HL-60 (cell line): ENCODE measurements at regions not wholly inside any gene's neighbourhood (a gene's known extent, or its start where the extent isn't known, plus 50 kb on each side); places are given as distances from the start of the nearest gene placed in this dataset.

Experiments
- DNase-seq, 2 experiments: peaks; one replicate each; pipeline ENCODE4 v3.0.0-alpha.2; 2010 to 2020; ENCODE audit warnings: low read depth in 1 of 2, low spot score in 1 of 2
- H3K27ac ChIP-seq: fragments of 250-450 bp; sonication (Bioruptor Pico); replicated peaks from 2 replicates; pipeline ENCODE4 v1.5.1; 2020; ENCODE audit warnings: mild to moderate bottlenecking, moderate library complexity
- H3K27me3 ChIP-seq: fragments of 250-450 bp; sonication (Bioruptor Pico); 2 replicates; pipeline ENCODE4 v1.5.1; 2021; ENCODE audit warnings: mild to moderate bottlenecking, moderate library complexity; ENCODE audit not compliant: insufficient read depth, poor library complexity, severe bottlenecking
- H3K4me3 ChIP-seq: replicated peaks from 2 replicates; pipeline ENCODE4 v1.5.1; 2011; ENCODE audit warnings: mild to moderate bottlenecking, control low read depth, low read length; ENCODE audit not compliant: insufficient read depth
- CTCF ChIP-seq: IDR thresholded peaks from one replicate; pipeline ENCODE4 v1.5.1; 2011; ENCODE audit warnings: low read length, control low read depth, inconsistent platforms; ENCODE audit not compliant: insufficient read depth
- GABPA ChIP-seq: IDR thresholded peaks from 2 replicates; pipeline ENCODE4 v1.6.1; 2012; ENCODE audit warnings: low read depth
- POLR2AphosphoS5 ChIP-seq: IDR thresholded peaks from 2 replicates; pipeline ENCODE4 v1.6.1; 2012; ENCODE audit warnings: low read depth
- REST ChIP-seq: IDR thresholded peaks from 2 replicates; pipeline ENCODE4 v1.6.1; 2012; ENCODE audit warnings: low read depth; ENCODE audit not compliant: insufficient replicate concordance
- SPI1 ChIP-seq: IDR thresholded peaks from 2 replicates; pipeline ENCODE4 v1.6.1; 2012; ENCODE audit warnings: low read depth, mild to moderate bottlenecking, borderline replicate concordance

GRCh38 chr2:137879121-137879520, 85.2 kb upstream of the HNMT start:
- DNase-seq, result no peak

GRCh38 chr2:137881711-137882110, 82.6 kb upstream of the HNMT start:
- DNase-seq, result no peak
- no peaks in the 10 kb centered on the region for H3K27me3 ChIP-seq
- no peak for TF ChIP-seq GABPA
- H3K4me3 ChIP-seq, result no peak overlapping the region
- no peak overlapping the region for H3K27ac ChIP-seq

More at GRCh38 chr2:137879121-137879520, 85.2 kb upstream of the HNMT start:
- no peak overlapping the region for H3K4me3 ChIP-seq
- TF ChIP-seq CTCF (no peak), REST (no peak), SPI1 (no peak), GABPA (no peak), POLR2AphosphoS5 (no peak)
- H3K27me3 ChIP-seq, result no peaks in the 10 kb centered on the region
- H3K27ac ChIP-seq, result no peak overlapping the region

GRCh38 chr2:137886083-137886831, 78.0 kb upstream of the HNMT start:
- Histone ChIP-seq H3K27me3 (no peaks in the 10 kb centered on the region), H3K27ac (no peak overlapping the region), H3K4me3 (no peak overlapping the region)
- peak in 1 of 2 experiments; percentile 7 for DNase-seq
- TF ChIP-seq CTCF (no peak), POLR2AphosphoS5 (no peak)

- TF ChIP-seq CTCF (peak; percentile 6), REST (no peak)
- no peaks in the 10 kb centered on the region for H3K27me3 ChIP-seq
- DNase-seq, result peak in 1 of 2 experiments; percentile 19
- H3K4me3 ChIP-seq, result no peak overlapping the region
- H3K27ac ChIP-seq, result no peak overlapping the region
Measured at GRCh38 chr2:137888845-137889244, 75.4 kb upstream of the HNMT start.
